Fibroblast of lung (primary cell): ENCODE measurements at regions not wholly inside any gene's neighbourhood (a gene's known extent, or its start where the extent isn't known, plus 50 kb on each side); places are given as distances from the start of the nearest gene placed in this dataset.

Source experiments
- DNase-seq, 2 donors: peaks; one replicate each; pipeline versions ENCODE4 v3.0.0 to v3.0.0-alpha.2; 2010; ENCODE audit warnings: low read depth in 2 of 2
- H2AFZ ChIP-seq: 2 replicates; pipeline ENCODE4 v1.5.1; 2012; ENCODE audit warnings: low read length, control low read depth, inconsistent platforms
- H3K27ac ChIP-seq: 2 replicates; pipeline ENCODE4 v1.5.1; 2011; ENCODE audit warnings: low read length, control low read depth; ENCODE audit not compliant: insufficient read depth
- H3K27me3 ChIP-seq: 2 replicates; pipeline ENCODE4 v1.5.1; 2011; ENCODE audit warnings: mild to moderate bottlenecking, low read length; ENCODE audit not compliant: control insufficient read depth, insufficient read depth
- H3K36me3 ChIP-seq: 2 replicates; pipeline ENCODE4 v1.5.1; 2011; ENCODE audit warnings: low read length; ENCODE audit not compliant: control insufficient read depth, insufficient read depth
- H3K4me1 ChIP-seq: 2 replicates; pipeline ENCODE4 v1.5.1; 2011; ENCODE audit warnings: low read length; ENCODE audit not compliant: control insufficient read depth, insufficient read depth; ENCODE audit errors: extremely low read depth
- H3K4me2 ChIP-seq: 2 replicates; pipeline ENCODE4 v1.5.1; 2011; ENCODE audit warnings: low read length, control low read depth; ENCODE audit not compliant: insufficient read depth; ENCODE audit errors: extremely low read depth
- H3K4me3 ChIP-seq, 4 experiments: fragments of 200-600 bp in 1 of 4; sonication (generic) in 1 of 4; replicated peaks in 1 of 4; 2 replicates each; pipeline ENCODE4 v1.5.1; 2011 to 2016; ENCODE audit warnings: low read length in 4 of 4, low read depth in 3 of 4, mild to moderate bottlenecking in 3 of 4, control low read depth in 2 of 4, inconsistent platforms in 1 of 4, mixed read lengths in 1 of 4; ENCODE audit not compliant: insufficient read depth in 1 of 4; ENCODE audit errors: control extremely low read depth in 1 of 4
- H3K79me2 ChIP-seq: 2 replicates; pipeline ENCODE4 v1.5.1; 2012; ENCODE audit warnings: mild to moderate bottlenecking, low read length, inconsistent platforms; ENCODE audit not compliant: control insufficient read depth, insufficient read depth
- H3K9ac ChIP-seq: 2 replicates; pipeline ENCODE4 v1.5.1; 2011; ENCODE audit warnings: mild to moderate bottlenecking, low read length, control low read depth; ENCODE audit not compliant: insufficient read depth
- H3K9me3 ChIP-seq: 2 replicates; pipeline ENCODE4 v1.5.1; 2012; ENCODE audit warnings: low read depth, low read length; ENCODE audit not compliant: control insufficient read depth, insufficient read depth
- H4K20me1 ChIP-seq: 2 replicates; pipeline ENCODE4 v1.5.1; 2011; ENCODE audit warnings: low read length; ENCODE audit not compliant: control insufficient read depth, insufficient read depth; ENCODE audit errors: extremely low read depth
- CTCF ChIP-seq, 2 donors: IDR thresholded peaks in 1 of 2; conservative IDR thresholded peaks in 1 of 2; 1 replicate in 1 of 2; 2 replicates in 1 of 2; pipeline ENCODE4 v1.5.1; 2011 to 2012; ENCODE audit warnings: low read length in 2 of 2, control low read depth in 1 of 2, inconsistent platforms in 1 of 2, low read depth in 1 of 2, mild to moderate bottlenecking in 1 of 2
- EZH2 ChIP-seq: IDR thresholded peaks from 2 replicates; pipeline ENCODE4 v1.5.1; 2012; ENCODE audit warnings: low read length, control low read depth, mild to moderate bottlenecking; ENCODE audit errors: missing control alignments

- DNase-seq = no peak
- no peaks in the 10 kb centered on the region for H3K4me1 ChIP-seq
- H3K9me3 ChIP-seq = no peaks in the 10 kb centered on the region
- H3K27ac ChIP-seq = no peak overlapping the region
- H3K36me3 ChIP-seq = no peaks in the 10 kb centered on the region
- TF ChIP-seq EZH2 = no peak
- no peak for TF ChIP-seq CTCF (conservative IDR thresholded peaks at IDR 0.05 in 1 of 2, IDR thresholded peaks at IDR 0.05 in 1 of 2; ENCODE audit: low read depth in 1 of 2, low read length in 2 of 2)
- no peak overlapping the region for H3K4me2 ChIP-seq
- no peak overlapping the region for H2AFZ ChIP-seq
- no peaks in the 10 kb centered on the region for H4K20me1 ChIP-seq
- no peak overlapping the region for H3K9ac ChIP-seq
- no peaks in the 10 kb centered on the region for H3K79me2 ChIP-seq
- no peak overlapping the region for H3K4me3 ChIP-seq
- no peaks in the 10 kb centered on the region for H3K27me3 ChIP-seq
Measured at GRCh38 chr19:32231691-32232090, 113.7 kb upstream of the ZNF507 start.

- Histone ChIP-seq H3K27ac (no peak overlapping the region), H2AFZ (no peak overlapping the region), H3K4me1 (no peaks in the 10 kb centered on the region), H3K36me3 (no peaks in the 10 kb centered on the region), H4K20me1 (no peaks in the 10 kb centered on the region), H3K27me3 (no peaks in the 10 kb centered on the region), H3K79me2 (no peaks in the 10 kb centered on the region), H3K9ac (no peak overlapping the region), H3K9me3 (no peaks in the 10 kb centered on the region), H3K4me3 (no peak overlapping the region), H3K4me2 (no peak overlapping the region)
- no peak for DNase-seq
- TF ChIP-seq EZH2 = no peak
- no peak for TF ChIP-seq CTCF (conservative IDR thresholded peaks at IDR 0.05 in 1 of 2, IDR thresholded peaks at IDR 0.05 in 1 of 2; ENCODE audit: low read depth in 1 of 2, low read length in 2 of 2)
Measured at GRCh38 chr19:32232449-32232848, 113.0 kb upstream of the ZNF507 start.

- H3K27me3 ChIP-seq = no peaks in the 10 kb centered on the region
- H3K36me3 ChIP-seq = no peaks in the 10 kb centered on the region
- no peak overlapping the region for H3K4me3 ChIP-seq
- no peak overlapping the region for H3K4me2 ChIP-seq
- DNase-seq = no peak
- no peaks in the 10 kb centered on the region for H3K4me1 ChIP-seq
- no peaks in the 10 kb centered on the region for H4K20me1 ChIP-seq
- no peak for TF ChIP-seq CTCF (conservative IDR thresholded peaks at IDR 0.05 in 1 of 2, IDR thresholded peaks at IDR 0.05 in 1 of 2; ENCODE audit: low read depth in 1 of 2, low read length in 2 of 2)
- TF ChIP-seq EZH2 = no peak
- H3K9me3 ChIP-seq = no peaks in the 10 kb centered on the region
- H3K9ac ChIP-seq = no peak overlapping the region
- H3K27ac ChIP-seq = no peak overlapping the region
- no peaks in the 10 kb centered on the region for H3K79me2 ChIP-seq
- no peak overlapping the region for H2AFZ ChIP-seq
Measured at GRCh38 chr19:32233091-32233490, 112.3 kb upstream of the ZNF507 start.
